ENCODE measurements at regions not wholly inside any gene's neighbourhood (a gene's known extent, or its start where the extent isn't known, plus 50 kb on each side); places are given as distances from the start of the nearest gene placed in this dataset.
"Not testable (repeated sequence)": the region's sequence is repeated elsewhere in the genome, so short reads cannot be mapped to it uniquely, and the experiment has no call there.

DNA sequence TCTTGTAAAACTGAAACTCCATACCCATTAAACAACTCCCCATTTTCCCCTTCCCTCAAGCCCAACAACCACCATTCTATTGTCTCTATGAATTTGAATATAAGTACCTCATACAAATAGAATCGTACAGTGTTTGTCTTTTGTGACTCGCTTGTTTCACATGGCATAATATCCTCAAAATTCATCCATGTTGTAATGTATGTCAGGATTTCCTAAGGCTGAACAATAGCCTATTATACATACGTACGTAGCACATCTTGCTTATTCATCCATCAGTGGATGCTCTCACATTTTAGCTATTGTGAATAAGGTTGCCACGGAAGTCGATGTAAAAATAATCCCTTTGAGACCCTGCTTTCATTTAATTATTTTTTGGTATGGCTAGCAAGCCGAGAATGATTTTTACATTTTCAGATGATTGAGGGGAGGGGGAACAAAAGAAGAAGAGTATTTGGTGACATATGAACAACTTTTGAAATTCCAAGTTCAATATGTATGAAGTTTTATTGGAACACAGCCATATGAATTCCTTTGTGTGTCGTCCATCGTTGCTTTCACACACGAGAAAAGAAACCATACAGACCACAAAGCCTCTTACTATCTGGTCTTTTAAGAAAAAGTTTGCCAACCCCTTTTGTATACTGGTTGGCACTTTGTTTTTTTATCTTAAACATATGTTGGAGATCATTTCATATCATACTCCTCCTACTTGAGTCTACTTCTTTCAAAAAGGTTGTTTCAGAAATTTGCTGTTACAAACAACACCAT lies 371.2 kb downstream of the NPIPA8 start:
- Histone ChIP-seq H3K9ac (no peak overlapping the region), H3K4me2 (ENCODE audit: unreplicated experiment) (no peak overlapping the region), H3K9me2 (ENCODE audit: insufficient read depth) (no peaks in the 10 kb centered on the region), H2AFZ (no peak overlapping the region), H4K20me1 (ENCODE audit: insufficient read depth) (no peaks in the 10 kb centered on the region), H3K27me3 (replicated peaks; ENCODE audit: insufficient read depth) (no peaks in the 10 kb centered on the region), H3K27ac (no peak overlapping the region), H3K4me1 (ENCODE audit: insufficient read depth) (no peaks in the 10 kb centered on the region), H3K9me3 (ENCODE audit: low read depth) (no peaks in the 10 kb centered on the region), H3K36me3 (ENCODE audit: low read depth) (no peaks in the 10 kb centered on the region), H3K4me3 (no peak overlapping the region), H3K79me2 (ENCODE audit: insufficient read depth) (no peaks in the 10 kb centered on the region), H3F3A (ENCODE audit: insufficient read depth) (no peaks in the 10 kb centered on the region)
- 33 to 34% methylated on average over 10 of the region's 10 CpGs for WGBS, 2 experiments (ENCODE audit: low coverage in 1 of 2, low lambda C conversion rate in 2 of 2, missing lambda C conversion rate in 2 of 2)
- in situ Hi-C loops (cut with MboI): no loop called here
- no peak for DNase-seq
- TF ChIP-seq EZH2 (IDR thresholded peaks at IDR 0.05; ENCODE audit: insufficient read depth, poor library complexity, severe bottlenecking) (no peak), EZH2phosphoT487 (IDR thresholded peaks at IDR 0.05; ENCODE audit: insufficient read depth, low read depth) (no peak)

DNA sequence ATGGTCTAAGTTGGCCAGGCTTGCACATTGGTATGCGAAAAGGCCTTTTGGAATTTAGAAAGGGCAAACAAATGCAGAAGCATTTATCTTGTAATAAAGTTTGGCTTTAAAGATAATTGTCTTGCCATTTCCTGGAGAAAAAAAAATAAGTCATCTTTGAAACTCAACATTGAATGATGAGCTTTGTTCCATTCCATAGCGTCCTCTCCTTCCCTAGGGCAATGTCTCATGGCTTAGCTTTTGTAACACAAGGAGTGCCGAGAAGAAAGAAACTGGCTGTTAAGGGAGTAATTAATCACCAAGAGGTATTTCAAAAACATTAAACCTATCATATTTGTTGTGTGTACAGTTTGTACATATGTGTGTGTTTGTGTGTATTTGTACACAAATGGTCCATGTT lies 372.3 kb downstream of the NPIPA8 start:
- Histone ChIP-seq H3K4me1 (ENCODE audit: insufficient read depth) (no peaks in the 10 kb centered on the region), H3F3A (ENCODE audit: insufficient read depth) (no peaks in the 10 kb centered on the region), H3K27ac (no peak overlapping the region), H3K9me3 (ENCODE audit: low read depth) (no peaks in the 10 kb centered on the region), H3K79me2 (ENCODE audit: insufficient read depth) (no peaks in the 10 kb centered on the region), H3K36me3 (ENCODE audit: low read depth) (no peaks in the 10 kb centered on the region), H3K4me2 (ENCODE audit: unreplicated experiment) (no peak overlapping the region), H3K9ac (no peak overlapping the region), H3K4me3 (no peak overlapping the region), H4K20me1 (ENCODE audit: insufficient read depth) (no peaks in the 10 kb centered on the region), H3K9me2 (ENCODE audit: insufficient read depth) (no peaks in the 10 kb centered on the region), H3K27me3 (replicated peaks; ENCODE audit: insufficient read depth) (no peaks in the 10 kb centered on the region), H2AFZ (no peak overlapping the region)
- in situ Hi-C loops (cut with MboI): no loop called here
- DNase-seq: no peak
- TF ChIP-seq EZH2 (IDR thresholded peaks at IDR 0.05; ENCODE audit: insufficient read depth, poor library complexity, severe bottlenecking): no peak
- WGBS, 2 experiments (ENCODE audit: low coverage in 1 of 2, low lambda C conversion rate in 2 of 2, missing lambda C conversion rate in 2 of 2): 18 to 21% methylated on average over 3 of the region's 3 CpGs

GRCh38 chr16:17963185-17963836 lies 373.2 kb downstream of the NPIPA8 start:
- Histone ChIP-seq H3K79me2 (ENCODE audit: insufficient read depth) (no peaks in the 10 kb centered on the region), H3K9ac (no peak overlapping the region), H3K4me3 (no peak overlapping the region), H2AFZ (no peak overlapping the region), H3K9me2 (ENCODE audit: insufficient read depth) (no peaks in the 10 kb centered on the region), H3K27me3 (replicated peaks; ENCODE audit: insufficient read depth) (no peaks in the 10 kb centered on the region), H3K27ac (no peak overlapping the region), H3F3A (ENCODE audit: insufficient read depth) (no peaks in the 10 kb centered on the region), H3K4me2 (ENCODE audit: unreplicated experiment) (no peak overlapping the region), H3K4me1 (ENCODE audit: insufficient read depth) (no peaks in the 10 kb centered on the region), H3K36me3 (ENCODE audit: low read depth) (no peaks in the 10 kb centered on the region), H3K9me3 (ENCODE audit: low read depth) (no peaks in the 10 kb centered on the region), H4K20me1 (ENCODE audit: insufficient read depth) (no peaks in the 10 kb centered on the region)
- in situ Hi-C loops (cut with MboI): no loop called here
- WGBS, 2 experiments (ENCODE audit: low coverage in 1 of 2, low lambda C conversion rate in 2 of 2, missing lambda C conversion rate in 2 of 2): 35 to 36% methylated on average over 12 of the region's 12 CpGs
- no peak for DNase-seq
- TF ChIP-seq EZH2 (IDR thresholded peaks at IDR 0.05; ENCODE audit: insufficient read depth, poor library complexity, severe bottlenecking) (no peak), EZH2phosphoT487 (IDR thresholded peaks at IDR 0.05; ENCODE audit: insufficient read depth, low read depth) (no peak)

DNA sequence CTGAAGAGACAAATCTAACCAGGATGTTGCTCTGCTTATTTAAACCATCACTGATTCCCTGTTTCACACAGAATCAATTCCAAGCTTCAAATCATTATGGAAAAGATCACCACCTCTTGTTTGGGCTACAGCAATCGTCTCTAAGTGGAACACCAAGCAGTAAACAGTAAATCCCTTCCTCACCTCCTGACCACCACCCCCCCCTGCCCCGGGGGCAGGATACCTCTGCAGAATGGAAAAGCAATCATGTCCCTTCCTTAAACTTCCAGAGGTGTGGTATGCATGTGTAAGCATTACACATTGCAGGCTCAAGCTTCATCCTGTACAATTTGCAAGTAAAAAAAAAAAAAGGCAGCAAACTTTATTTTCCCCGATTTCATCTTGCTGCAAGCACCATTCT lies 373.8 kb downstream of the NPIPA8 start:
- WGBS, 2 experiments (ENCODE audit: low coverage in 1 of 2, low lambda C conversion rate in 2 of 2, missing lambda C conversion rate in 2 of 2): 33 to 53% methylated on average over 3 of the region's 3 CpGs

GRCh38 chr16:17961822-17962221 lies 374.7 kb downstream of the NPIPA8 start:
- H3F3A ChIP-seq (ENCODE audit: insufficient read depth); H3K27ac ChIP-seq; H3K9me2 ChIP-seq (ENCODE audit: insufficient read depth); H2AFZ ChIP-seq; H3K4me3 ChIP-seq; H3K36me3 ChIP-seq (ENCODE audit: low read depth); H3K4me1 ChIP-seq (ENCODE audit: insufficient read depth); H3K27me3 ChIP-seq (replicated peaks; ENCODE audit: insufficient read depth); DNase-seq; H3K9ac ChIP-seq; H4K20me1 ChIP-seq (ENCODE audit: insufficient read depth); H3K4me2 ChIP-seq (ENCODE audit: unreplicated experiment); H3K9me3 ChIP-seq (ENCODE audit: low read depth); in situ Hi-C loops (cut with MboI); H3K79me2 ChIP-seq (ENCODE audit: insufficient read depth): not testable (repeated sequence)
- 63 to 66% methylated on average over 8 of the region's 8 CpGs for WGBS, 2 experiments (ENCODE audit: low coverage in 1 of 2, low lambda C conversion rate in 2 of 2, missing lambda C conversion rate in 2 of 2)

More for the DNA sequence above, 373.8 kb downstream of the NPIPA8 start:
- no peak for TF ChIP-seq EZH2phosphoT487 (IDR thresholded peaks at IDR 0.05; ENCODE audit: insufficient read depth, low read depth)
- TF ChIP-seq EZH2 (IDR thresholded peaks at IDR 0.05; ENCODE audit: insufficient read depth, poor library complexity, severe bottlenecking): no peak
- H3F3A ChIP-seq (ENCODE audit: insufficient read depth): no peaks in the 10 kb centered on the region
- H3K79me2 ChIP-seq (ENCODE audit: insufficient read depth): no peaks in the 10 kb centered on the region
- H4K20me1 ChIP-seq (ENCODE audit: insufficient read depth): no peaks in the 10 kb centered on the region
- H3K9ac ChIP-seq: no peak overlapping the region
- H3K4me2 ChIP-seq (ENCODE audit: unreplicated experiment): no peak overlapping the region
- H3K9me3 ChIP-seq (ENCODE audit: low read depth): no peaks in the 10 kb centered on the region
- H2AFZ ChIP-seq: no peak overlapping the region
- H3K4me3 ChIP-seq: no peak overlapping the region
- H3K4me1 ChIP-seq (ENCODE audit: insufficient read depth): no peaks in the 10 kb centered on the region
- no peaks in the 10 kb centered on the region for H3K27me3 ChIP-seq (replicated peaks; ENCODE audit: insufficient read depth)
- no peak overlapping the region for H3K27ac ChIP-seq
- in situ Hi-C loops (cut with MboI): no loop called here
- H3K36me3 ChIP-seq (ENCODE audit: low read depth): no peaks in the 10 kb centered on the region
- H3K9me2 ChIP-seq (ENCODE audit: insufficient read depth): no peaks in the 10 kb centered on the region
- DNase-seq: no peak
